Nephron progenitor cell (in vitro differentiated cells): ENCODE measurements at regions not wholly inside any gene's neighbourhood (a gene's known extent, or its start where the extent isn't known, plus 50 kb on each side); places are given as distances from the start of the nearest gene placed in this dataset.

Experiments
- DNase-seq: peaks from one replicate; pipeline ENCODE4 v3.0.0; 2021
- H3K27ac Mint-ChIP-seq: 2 replicates; pipeline ENCODE4 v1.8.0; 2021; ENCODE audit warnings: mild to moderate bottlenecking, moderate library complexity, mixed read lengths
- H3K27me3 Mint-ChIP-seq: 2 replicates; pipeline ENCODE4 v1.8.0; 2021; ENCODE audit warnings: mild to moderate bottlenecking, low read depth, mixed read lengths; ENCODE audit not compliant: poor library complexity
- H3K36me3 Mint-ChIP-seq: 2 replicates; pipeline ENCODE4 v1.8.0; 2021; ENCODE audit warnings: low read depth, mixed read lengths
- H3K4me1 Mint-ChIP-seq: 2 replicates; pipeline ENCODE4 v1.8.0; 2021; ENCODE audit warnings: mixed read lengths
- H3K4me3 Mint-ChIP-seq: 2 replicates; pipeline ENCODE4 v1.8.0; 2021; ENCODE audit warnings: mild to moderate bottlenecking, moderate library complexity, mixed read lengths
- H3K9me3 Mint-ChIP-seq: 2 replicates; pipeline ENCODE4 v1.8.0; 2021; ENCODE audit warnings: mild to moderate bottlenecking, moderate library complexity, mixed read lengths
- CTCF ChIP-seq: fragments of 200-600 bp; sonication (generic); IDR thresholded peaks from 2 replicates; pipeline ENCODE4 v1.5.0; 2021; ENCODE audit warnings: antibody characterized with exemption

GRCh38 chr10:121106611-121107010, 255.4 kb downstream of the WDR11 start:
- DNase-seq, result no peak
- TF ChIP-seq CTCF, result no peak
- Mint-ChIP-seq H3K4me1 (peaks cover 5% of the 10 kb centered on the region), H3K27ac (no peak overlapping the region), H3K9me3 (no peaks in the 10 kb centered on the region), H3K27me3 (peaks cover 6% of the 10 kb centered on the region), H3K4me3 (no peak overlapping the region), H3K36me3 (no peaks in the 10 kb centered on the region)

- TF ChIP-seq CTCF, result no peak
- Mint-ChIP-seq H3K4me1 (peaks cover 20% of the 10 kb centered on the region), H3K9me3 (no peaks in the 10 kb centered on the region), H3K27ac (no peak overlapping the region), H3K27me3 (peaks cover 6% of the 10 kb centered on the region), H3K36me3 (no peaks in the 10 kb centered on the region), H3K4me3 (no peak overlapping the region)
- DNase-seq, result no peak
Observed at GRCh38 chr10:121108051-121108450, 256.9 kb downstream of the WDR11 start.

GRCh38 chr10:121110369-121110768, 259.2 kb downstream of the WDR11 start:
- Mint-ChIP-seq H3K4me1 (peaks cover 39% of the 10 kb centered on the region), H3K36me3 (peaks cover 6% of the 10 kb centered on the region), H3K27ac (no peak overlapping the region), H3K4me3 (no peak overlapping the region), H3K27me3 (peaks cover 2% of the 10 kb centered on the region), H3K9me3 (peaks cover 7% of the 10 kb centered on the region)
- DNase-seq, result no peak
- TF ChIP-seq CTCF, result no peak

GRCh38 chr10:121112136-121112535, 261.0 kb downstream of the WDR11 start:
- no peak for TF ChIP-seq CTCF
- Mint-ChIP-seq H3K36me3 (peaks cover 19% of the 10 kb centered on the region), H3K27me3 (peaks cover 7% of the 10 kb centered on the region), H3K4me3 (no peak overlapping the region), H3K27ac (peak overlapping the region; percentile 97), H3K9me3 (peaks cover 25% of the 10 kb centered on the region), H3K4me1 (peaks cover 39% of the 10 kb centered on the region)
- no peak for DNase-seq

- Mint-ChIP-seq H3K27me3 (peaks cover 6% of the 10 kb centered on the region), H3K36me3 (peaks cover 19% of the 10 kb centered on the region), H3K4me1 (peaks cover 39% of the 10 kb centered on the region), H3K9me3 (peaks cover 29% of the 10 kb centered on the region), H3K4me3 (peak overlapping the region; percentile 36), H3K27ac (peak overlapping the region; percentile 97)
- DNase-seq, result peak; percentile 31
- TF ChIP-seq CTCF, result no peak
Observed at GRCh38 chr10:121112579-121113384, 261.6 kb downstream of the WDR11 start.

- no peak for TF ChIP-seq CTCF
- Mint-ChIP-seq H3K27me3 (peaks cover 4% of the 10 kb centered on the region), H3K9me3 (peaks cover 29% of the 10 kb centered on the region), H3K36me3 (peaks cover 19% of the 10 kb centered on the region), H3K4me1 (peaks cover 39% of the 10 kb centered on the region), H3K4me3 (no peak overlapping the region), H3K27ac (peak overlapping the region; percentile 97)
- no peak for DNase-seq
Observed at GRCh38 chr10:121113385-121113696, 262.2 kb downstream of the WDR11 start.
